ENCODE measurements at regions not wholly inside any gene's neighbourhood (a gene's known extent, or its start where the extent isn't known, plus 50 kb on each side); places are given as distances from the start of the nearest gene placed in this dataset.
"Not testable (repeated sequence)": the region's sequence is repeated elsewhere in the genome, so short reads cannot be mapped to it uniquely, and the experiment has no call there.

GRCh38 chr2:87594611-87594992, 153.3 kb upstream of the PLGLB2 start:
- H3K9me3 ChIP-seq (ENCODE audit: control insufficient read depth in 1 of 2, low read length in 2 of 2); H3K36me3 ChIP-seq (ENCODE audit: insufficient read depth, low read length); H3K4me1 ChIP-seq (ENCODE audit: insufficient read depth, low read length); H3K27me3 ChIP-seq (ENCODE audit: insufficient read depth, low read length); intact Hi-C loops (cut with micrococcal nuclease); H3K27me3 Mint-ChIP-seq; POLR2A ChIA-PET (ENCODE audit: partially characterized antibody); H3K9me3 Mint-ChIP-seq; H3K36me3 Mint-ChIP-seq; H3K4me3 ChIP-seq (ENCODE audit: low read length in 2 of 2); H3K4me3 Mint-ChIP-seq; DNase-seq; CTCF ChIA-PET (ENCODE audit: partially characterized antibody); H3K27ac Mint-ChIP-seq; H3K27ac ChIP-seq (ENCODE audit: low read depth, low read length); H3K4me1 Mint-ChIP-seq: not testable (repeated sequence)

DNA sequence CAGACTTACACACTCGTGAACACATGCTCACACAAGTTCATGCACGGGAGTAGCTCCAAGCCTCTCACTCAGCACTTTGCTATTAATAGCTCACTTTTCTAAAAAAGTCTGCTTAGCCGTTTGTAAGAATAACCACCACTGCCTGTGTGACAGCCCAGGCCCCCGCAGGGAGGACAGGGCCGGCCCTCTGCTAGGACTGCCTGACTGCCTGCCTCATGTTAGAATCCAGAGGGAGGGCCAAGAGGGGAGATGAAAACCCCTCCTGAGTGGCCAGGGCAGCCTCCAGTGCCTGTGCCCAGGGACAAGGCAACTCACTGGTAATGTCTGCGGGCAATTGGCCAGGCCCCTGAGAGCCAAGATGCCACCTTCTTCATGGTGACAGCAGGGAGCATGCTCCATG, 152.9 kb upstream of the PLGLB2 start:
- H3K4me1 ChIP-seq (ENCODE audit: insufficient read depth, low read length); H3K27me3 Mint-ChIP-seq; H3K27me3 ChIP-seq (ENCODE audit: insufficient read depth, low read length); H3K9me3 ChIP-seq (ENCODE audit: control insufficient read depth in 1 of 2, low read length in 2 of 2); H3K4me3 ChIP-seq (ENCODE audit: low read length in 2 of 2); H3K36me3 ChIP-seq (ENCODE audit: insufficient read depth, low read length); H3K4me1 Mint-ChIP-seq; DNase-seq; H3K27ac Mint-ChIP-seq; CTCF ChIA-PET (ENCODE audit: partially characterized antibody); H3K36me3 Mint-ChIP-seq; H3K27ac ChIP-seq (ENCODE audit: low read depth, low read length); H3K9me3 Mint-ChIP-seq; POLR2A ChIA-PET (ENCODE audit: partially characterized antibody); intact Hi-C loops (cut with micrococcal nuclease); H3K4me3 Mint-ChIP-seq: not testable (repeated sequence)

DNA sequence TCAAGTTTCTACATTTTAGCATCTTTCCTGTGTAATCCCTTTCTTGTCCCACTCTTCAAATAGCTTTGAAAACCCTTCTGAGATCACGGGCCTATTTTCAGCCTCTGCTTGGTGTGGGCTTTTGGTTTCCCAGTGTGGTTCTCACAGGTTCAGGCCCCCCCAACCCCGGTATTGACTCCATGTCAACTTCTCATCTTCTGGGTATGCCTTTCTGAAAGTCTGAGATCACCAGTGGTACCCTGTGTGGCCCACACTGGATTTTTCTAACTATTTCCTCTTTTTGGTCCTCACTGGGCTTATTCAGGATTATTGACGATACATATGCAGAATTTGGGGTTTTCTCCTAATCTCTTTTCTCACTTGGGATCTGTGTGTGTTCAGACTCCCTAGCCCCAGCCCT, 146.9 kb upstream of the PLGLB2 start:
- H3K36me3 Mint-ChIP-seq; H3K9me3 ChIP-seq (ENCODE audit: control insufficient read depth in 1 of 2, low read length in 2 of 2); H3K4me3 Mint-ChIP-seq; DNase-seq; H3K4me1 Mint-ChIP-seq; CTCF ChIA-PET (ENCODE audit: partially characterized antibody); POLR2A ChIA-PET (ENCODE audit: partially characterized antibody); H3K4me1 ChIP-seq (ENCODE audit: insufficient read depth, low read length); H3K27ac ChIP-seq (ENCODE audit: low read depth, low read length); H3K9me3 Mint-ChIP-seq; H3K36me3 ChIP-seq (ENCODE audit: insufficient read depth, low read length); H3K27ac Mint-ChIP-seq; intact Hi-C loops (cut with micrococcal nuclease); H3K4me3 ChIP-seq (ENCODE audit: low read length in 2 of 2); H3K27me3 ChIP-seq (ENCODE audit: insufficient read depth, low read length); H3K27me3 Mint-ChIP-seq: not testable (repeated sequence)

DNA sequence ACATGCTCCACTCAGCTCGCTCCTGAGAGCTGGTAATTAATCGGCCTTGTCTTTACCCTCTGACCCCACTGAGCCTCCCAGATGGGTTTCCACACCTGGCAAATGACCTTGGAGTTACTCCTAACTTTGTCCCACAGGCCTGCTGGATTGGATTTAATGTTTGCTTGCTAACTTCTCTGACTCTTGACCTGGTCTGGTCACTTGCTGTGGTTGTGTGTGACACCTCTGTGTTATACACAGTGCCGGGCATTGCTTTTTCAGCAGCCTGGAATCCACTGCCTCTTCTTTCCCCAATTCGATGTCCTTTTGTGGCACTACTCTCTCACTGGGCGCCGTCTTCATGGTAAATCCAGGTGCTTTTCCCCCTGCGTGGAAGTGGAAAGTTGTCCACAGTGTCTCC, 145.8 kb upstream of the PLGLB2 start:
- H3K9me3 Mint-ChIP-seq; H3K4me1 Mint-ChIP-seq; POLR2A ChIA-PET (ENCODE audit: partially characterized antibody); H3K27me3 Mint-ChIP-seq; H3K4me3 ChIP-seq (ENCODE audit: low read length in 2 of 2); intact Hi-C loops (cut with micrococcal nuclease); H3K9me3 ChIP-seq (ENCODE audit: control insufficient read depth in 1 of 2, low read length in 2 of 2); H3K4me3 Mint-ChIP-seq; DNase-seq; H3K36me3 ChIP-seq (ENCODE audit: insufficient read depth, low read length); H3K27ac Mint-ChIP-seq; H3K4me1 ChIP-seq (ENCODE audit: insufficient read depth, low read length); H3K27ac ChIP-seq (ENCODE audit: low read depth, low read length); H3K27me3 ChIP-seq (ENCODE audit: insufficient read depth, low read length); H3K36me3 Mint-ChIP-seq; CTCF ChIA-PET (ENCODE audit: partially characterized antibody): not testable (repeated sequence)

GRCh38 chr2:87602728-87603127, 145.2 kb upstream of the PLGLB2 start:
- intact Hi-C loops (cut with micrococcal nuclease); H3K27ac ChIP-seq (ENCODE audit: low read depth, low read length); CTCF ChIA-PET (ENCODE audit: partially characterized antibody); H3K4me3 ChIP-seq (ENCODE audit: low read length in 2 of 2); H3K36me3 Mint-ChIP-seq; H3K4me3 Mint-ChIP-seq; DNase-seq; H3K9me3 ChIP-seq (ENCODE audit: control insufficient read depth in 1 of 2, low read length in 2 of 2); H3K27me3 Mint-ChIP-seq; H3K27ac Mint-ChIP-seq; H3K4me1 ChIP-seq (ENCODE audit: insufficient read depth, low read length); POLR2A ChIA-PET (ENCODE audit: partially characterized antibody); H3K4me1 Mint-ChIP-seq; H3K27me3 ChIP-seq (ENCODE audit: insufficient read depth, low read length); H3K9me3 Mint-ChIP-seq; H3K36me3 ChIP-seq (ENCODE audit: insufficient read depth, low read length): not testable (repeated sequence)

GRCh38 chr2:87603418-87604278, 144.2 kb upstream of the PLGLB2 start:
- H3K36me3 Mint-ChIP-seq; CTCF ChIA-PET (ENCODE audit: partially characterized antibody); H3K27me3 ChIP-seq (ENCODE audit: insufficient read depth, low read length); H3K4me3 ChIP-seq (ENCODE audit: low read length in 2 of 2); intact Hi-C loops (cut with micrococcal nuclease); H3K27ac ChIP-seq (ENCODE audit: low read depth, low read length); H3K4me3 Mint-ChIP-seq; H3K4me1 Mint-ChIP-seq; H3K27me3 Mint-ChIP-seq; POLR2A ChIA-PET (ENCODE audit: partially characterized antibody); H3K27ac Mint-ChIP-seq; DNase-seq; H3K4me1 ChIP-seq (ENCODE audit: insufficient read depth, low read length); H3K9me3 ChIP-seq (ENCODE audit: control insufficient read depth in 1 of 2, low read length in 2 of 2); H3K9me3 Mint-ChIP-seq; H3K36me3 ChIP-seq (ENCODE audit: insufficient read depth, low read length): not testable (repeated sequence)

DNA sequence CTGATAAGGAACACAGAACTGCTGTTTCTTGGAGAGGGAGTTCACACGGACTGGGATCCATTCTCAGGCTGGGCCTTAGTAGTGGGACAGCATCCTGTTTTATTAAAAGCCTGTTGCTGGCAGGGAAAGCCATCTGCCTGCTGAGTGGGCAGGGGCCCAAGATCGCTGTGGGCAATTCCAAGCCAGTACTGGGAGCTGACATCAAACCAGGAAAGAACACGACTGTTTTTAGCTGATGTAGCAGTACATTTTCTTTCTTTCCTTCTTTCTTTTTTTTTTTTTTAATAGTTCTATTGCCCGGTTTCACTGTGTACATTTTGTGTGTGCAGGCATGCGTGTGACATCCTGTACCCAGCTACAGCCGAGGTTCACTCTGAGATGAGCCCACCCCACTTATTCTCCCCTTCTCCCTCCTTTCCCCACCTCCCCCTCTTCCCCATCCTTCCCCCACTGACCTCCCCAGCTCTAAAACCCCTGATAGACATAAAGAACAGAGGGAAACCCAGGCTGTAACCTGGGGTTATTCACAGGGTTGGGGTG, 143.5 kb upstream of the PLGLB2 start:
- H3K36me3 ChIP-seq (ENCODE audit: insufficient read depth, low read length); H3K9me3 Mint-ChIP-seq; H3K4me3 Mint-ChIP-seq; H3K27me3 Mint-ChIP-seq; H3K36me3 Mint-ChIP-seq; H3K4me1 Mint-ChIP-seq; CTCF ChIA-PET (ENCODE audit: partially characterized antibody); H3K4me3 ChIP-seq (ENCODE audit: low read length in 2 of 2); intact Hi-C loops (cut with micrococcal nuclease); H3K9me3 ChIP-seq (ENCODE audit: control insufficient read depth in 1 of 2, low read length in 2 of 2); H3K4me1 ChIP-seq (ENCODE audit: insufficient read depth, low read length); H3K27ac ChIP-seq (ENCODE audit: low read depth, low read length); DNase-seq; POLR2A ChIA-PET (ENCODE audit: partially characterized antibody); H3K27ac Mint-ChIP-seq; H3K27me3 ChIP-seq (ENCODE audit: insufficient read depth, low read length): not testable (repeated sequence)

DNA sequence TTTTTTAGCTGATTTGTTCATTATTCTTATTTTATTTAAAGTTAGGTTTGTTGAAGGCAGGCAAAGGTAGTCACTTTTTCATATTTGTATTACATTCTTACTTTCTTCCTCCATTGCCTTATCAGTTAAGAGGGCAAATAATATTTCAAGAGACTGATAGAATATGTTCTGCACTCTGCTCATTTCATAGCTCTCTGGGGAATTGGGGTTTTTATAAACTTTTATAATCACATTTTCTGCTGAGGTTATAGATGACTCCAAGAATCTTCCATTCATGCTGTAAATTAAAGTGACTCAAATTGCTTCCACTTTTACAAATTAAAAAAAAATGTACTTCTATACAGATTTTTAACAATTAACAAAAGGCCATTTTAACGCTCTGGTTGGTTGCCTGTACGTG, 142.9 kb upstream of the PLGLB2 start:
- intact Hi-C loops (cut with micrococcal nuclease); H3K36me3 ChIP-seq (ENCODE audit: insufficient read depth, low read length); H3K36me3 Mint-ChIP-seq; H3K27me3 ChIP-seq (ENCODE audit: insufficient read depth, low read length); DNase-seq; H3K9me3 ChIP-seq (ENCODE audit: control insufficient read depth in 1 of 2, low read length in 2 of 2); POLR2A ChIA-PET (ENCODE audit: partially characterized antibody); H3K27ac ChIP-seq (ENCODE audit: low read depth, low read length); H3K4me3 ChIP-seq (ENCODE audit: low read length in 2 of 2); H3K4me1 Mint-ChIP-seq; CTCF ChIA-PET (ENCODE audit: partially characterized antibody); H3K4me1 ChIP-seq (ENCODE audit: insufficient read depth, low read length); H3K4me3 Mint-ChIP-seq; H3K27me3 Mint-ChIP-seq; H3K9me3 Mint-ChIP-seq; H3K27ac Mint-ChIP-seq: not testable (repeated sequence)
